SKM-1 treated with dmso at 0.1 percent for 144 hours (cell line): ENCODE measurements at regions not wholly inside any gene's neighbourhood (a gene's known extent, or its start where the extent isn't known, plus 50 kb on each side); places are given as distances from the start of the nearest gene placed in this dataset.

ENCODE experiments used
- DNase-seq: peaks from one replicate; lab custom pipeline; 2025; ENCODE audit not compliant: unreplicated experiment; lab: John Stamatoyannopoulos, UW

GRCh38 chr2:204108330-204108751 lies 171.8 kb downstream of the ICOS start:
- no peak for DNase-seq

DNA sequence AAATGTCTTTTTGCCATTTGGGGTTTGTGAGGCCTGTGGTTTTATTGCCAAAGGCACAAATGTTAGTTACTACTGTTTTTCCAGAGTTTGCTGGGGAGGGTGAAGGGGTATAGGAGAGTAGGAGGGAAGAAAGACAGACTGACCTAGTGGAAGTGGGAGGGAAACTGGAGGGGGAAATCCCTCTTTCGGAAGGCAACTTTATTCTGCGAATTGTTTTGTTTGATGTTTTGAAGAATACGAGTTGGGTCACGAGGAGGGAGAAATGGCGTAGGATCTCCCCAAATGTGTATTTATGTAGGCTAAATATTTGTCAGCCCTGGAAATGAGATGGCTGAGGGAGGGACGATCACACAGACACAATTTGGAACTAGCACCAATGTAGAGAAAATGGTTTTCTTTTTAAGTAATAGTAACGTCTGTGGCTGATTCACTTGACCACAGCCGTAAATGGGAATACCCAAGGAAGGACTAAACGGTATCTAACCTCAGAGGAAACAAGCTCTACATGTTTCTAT lies 172.3 kb downstream of the ICOS start:
- no peak for DNase-seq

- DNase-seq = no peak
These were observed 173.1 kb downstream of the ICOS start for GRCh38 chr2:204109681-204110080.

DNA sequence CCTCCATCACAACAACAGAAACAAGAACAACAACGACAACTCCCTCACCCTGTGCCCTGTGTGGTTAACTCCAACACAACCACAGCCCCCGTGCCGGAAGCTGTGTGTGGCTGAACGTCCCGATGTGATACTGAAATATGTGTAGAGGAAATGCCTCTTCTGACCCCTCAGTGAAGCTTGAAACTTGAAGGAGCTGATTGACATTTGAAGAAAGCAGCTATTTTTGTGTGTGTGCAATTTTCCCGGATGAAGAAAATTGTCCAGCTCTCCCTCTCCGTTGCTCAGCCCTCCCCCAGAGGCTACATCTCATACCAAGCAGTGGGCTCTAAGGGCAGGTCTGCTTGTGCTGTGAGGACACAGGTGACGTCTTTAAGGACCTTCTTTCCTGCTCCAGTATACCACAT lies 173.8 kb downstream of the ICOS start:
- DNase-seq = no peak

- DNase-seq = no peak
These were observed 174.4 kb downstream of the ICOS start for GRCh38 chr2:204110751-204111516.

- DNase-seq = no peak
These were observed 175.7 kb downstream of the ICOS start for GRCh38 chr2:204112084-204112770.

GRCh38 chr2:204114295-204115136 lies 178.0 kb downstream of the ICOS start:
- no peak for DNase-seq

DNA sequence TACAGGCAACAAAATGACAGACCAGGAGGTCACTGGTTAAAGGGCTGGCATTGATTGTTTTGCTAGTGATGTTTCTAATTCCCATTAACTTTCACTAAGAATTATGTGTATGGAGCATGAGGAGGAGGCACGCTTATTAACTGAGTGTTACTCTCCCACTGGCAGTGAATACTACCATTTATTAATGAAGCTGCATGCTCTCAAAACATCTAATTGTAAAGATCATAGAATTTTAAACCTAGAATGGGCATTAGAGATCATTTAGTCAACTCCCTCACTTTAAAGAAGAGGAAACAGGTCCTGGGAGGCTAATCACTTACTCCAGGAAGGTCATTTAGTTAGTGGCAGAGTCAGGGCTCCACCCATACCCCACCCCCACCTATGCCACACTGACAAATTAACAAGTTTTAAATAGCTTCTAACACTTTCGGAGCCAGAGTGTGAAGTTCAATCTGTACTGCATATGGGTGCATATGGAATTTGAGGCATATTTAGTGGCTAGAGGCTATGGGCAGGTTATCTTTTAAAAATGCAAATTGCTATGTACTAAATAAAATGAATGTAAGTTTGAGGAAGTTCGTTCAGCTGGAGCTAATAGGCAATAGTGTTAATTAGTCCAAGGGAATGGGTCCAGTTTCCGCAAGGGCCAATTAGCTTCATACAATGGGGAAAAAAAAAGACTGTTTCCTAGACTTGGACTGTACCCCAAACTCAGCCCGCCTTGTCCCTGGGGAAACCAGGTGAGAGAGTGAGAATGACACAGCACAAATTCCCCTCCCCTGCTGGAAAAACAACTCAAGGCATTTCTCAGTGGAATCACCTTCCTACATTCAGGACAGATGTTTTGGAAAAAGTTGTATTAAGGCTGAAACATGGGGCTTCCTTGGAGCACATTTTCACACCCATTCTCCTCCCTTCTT lies 178.8 kb downstream of the ICOS start:
- DNase-seq = no peak

- DNase-seq = no peak
These were observed 179.7 kb downstream of the ICOS start for GRCh38 chr2:204116159-204116792.

GRCh38 chr2:204122425-204122824 lies 185.9 kb downstream of the ICOS start:
- no peak for DNase-seq

DNA sequence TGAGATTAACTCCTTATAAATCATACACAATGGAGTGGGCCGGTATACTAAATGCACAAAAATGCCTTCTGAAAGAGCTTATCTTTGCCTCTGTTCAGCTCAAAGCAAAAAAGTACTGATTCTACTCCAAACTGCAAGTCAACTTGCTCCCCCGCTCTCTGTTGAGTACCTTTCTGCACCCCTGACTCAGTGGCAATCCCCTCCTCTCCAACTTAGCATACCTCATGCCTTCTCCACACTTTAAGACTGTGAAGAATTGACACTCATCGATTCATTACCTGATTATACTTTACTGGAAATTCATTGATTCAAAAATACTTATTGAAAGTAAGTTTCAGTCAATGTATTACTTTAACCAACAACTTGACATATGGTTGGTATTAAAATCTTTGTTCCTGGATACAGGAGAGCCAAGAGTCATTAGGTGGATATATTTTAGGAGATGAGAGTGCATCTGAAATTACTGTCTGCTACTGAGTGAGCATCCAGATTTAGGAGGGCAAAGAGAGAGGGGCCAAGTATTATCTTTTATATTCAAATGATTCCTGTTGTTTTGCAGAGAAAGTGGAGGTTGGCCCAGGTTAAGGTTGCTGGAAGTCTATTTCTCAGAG lies 187.7 kb downstream of the ICOS start:
- DNase-seq = no peak

GRCh38 chr2:204126705-204127104 lies 190.1 kb downstream of the ICOS start:
- DNase-seq = no peak

GRCh38 chr2:204127238-204127637 lies 190.7 kb downstream of the ICOS start:
- no peak for DNase-seq

DNA sequence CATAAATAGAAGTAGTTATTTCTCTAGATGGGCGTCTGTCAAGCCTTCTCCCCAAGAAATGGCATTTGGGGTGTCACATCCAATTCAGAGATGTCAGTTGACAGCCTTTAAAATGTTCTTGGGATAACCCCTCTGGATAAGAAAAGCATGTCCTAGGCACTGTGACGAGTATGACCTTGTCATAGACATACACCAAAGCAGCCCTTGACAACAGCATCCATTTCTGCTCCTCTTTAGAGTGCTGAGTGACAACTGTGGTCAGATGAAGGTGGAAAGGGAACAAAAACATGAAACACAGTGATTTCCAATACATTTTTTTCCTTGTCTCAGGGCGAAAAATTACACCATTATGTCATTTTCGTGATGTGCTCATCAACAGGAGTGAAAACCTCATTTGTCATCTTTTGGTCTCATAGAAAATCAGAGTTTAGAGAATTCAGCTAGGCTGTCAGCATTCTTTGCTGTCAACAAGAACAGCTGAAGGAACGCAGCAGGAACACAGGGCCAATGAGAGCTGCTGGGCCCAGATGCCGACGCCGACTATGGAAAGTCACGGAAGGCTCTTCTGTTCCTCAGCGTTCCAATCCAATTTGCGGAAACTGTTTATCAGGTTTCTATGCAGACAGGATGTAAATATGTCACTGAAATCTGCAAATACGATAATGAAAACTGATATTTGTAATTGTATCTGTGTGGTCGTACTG lies 193.2 kb downstream of the ICOS start:
- DNase-seq = no peak

- no peak for DNase-seq
These were observed 195.1 kb downstream of the ICOS start for GRCh38 chr2:204131621-204132020.

- DNase-seq = no peak
These were observed 196.9 kb downstream of the ICOS start for GRCh38 chr2:204133476-204133875.

- no peak for DNase-seq
These were observed 197.9 kb downstream of the ICOS start for GRCh38 chr2:204134421-204134820.

DNA sequence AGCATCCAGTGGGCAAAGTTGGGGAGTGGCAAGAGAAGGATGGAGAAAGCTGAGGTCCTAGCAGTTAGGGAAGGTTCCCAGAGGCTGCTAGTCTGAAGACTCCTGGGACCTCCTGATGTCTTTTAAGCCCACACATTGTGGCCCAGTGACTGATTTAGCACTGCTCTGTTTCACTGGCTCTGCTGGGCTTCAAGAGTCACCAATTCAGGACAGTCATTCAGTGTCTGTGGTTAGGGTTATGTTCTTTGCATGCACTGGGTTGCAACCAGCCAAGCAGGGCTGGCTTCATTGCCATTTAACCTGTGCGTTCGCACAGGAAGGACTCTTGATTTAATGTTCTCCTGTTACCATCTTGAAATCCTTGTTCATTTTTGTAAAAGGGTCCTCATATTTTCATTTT lies 199.2 kb downstream of the ICOS start:
- no peak for DNase-seq

DNA sequence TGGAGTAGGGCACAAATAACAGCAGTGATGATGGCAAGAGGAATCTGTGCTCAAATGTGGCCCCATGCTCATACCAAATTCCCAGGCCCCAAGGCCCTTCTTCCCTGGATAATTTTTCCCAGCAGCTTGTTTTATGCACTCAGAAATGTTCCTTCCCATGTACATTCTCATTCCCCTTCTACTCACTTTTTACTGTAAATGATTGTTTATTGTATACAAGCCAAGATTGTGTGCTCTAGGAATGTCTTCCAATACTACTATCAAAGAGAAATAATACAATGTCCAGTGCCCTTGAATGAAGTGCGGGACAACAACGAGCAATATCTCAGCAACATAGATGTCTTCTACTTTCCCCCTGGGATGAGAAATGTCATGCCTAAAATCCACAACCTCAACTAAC lies 201.6 kb downstream of the ICOS start:
- DNase-seq = no peak
